ENCODE measurements at regions not wholly inside any gene's neighbourhood (a gene's known extent, or its start where the extent isn't known, plus 50 kb on each side); places are given as distances from the start of the nearest gene placed in this dataset.

DNA sequence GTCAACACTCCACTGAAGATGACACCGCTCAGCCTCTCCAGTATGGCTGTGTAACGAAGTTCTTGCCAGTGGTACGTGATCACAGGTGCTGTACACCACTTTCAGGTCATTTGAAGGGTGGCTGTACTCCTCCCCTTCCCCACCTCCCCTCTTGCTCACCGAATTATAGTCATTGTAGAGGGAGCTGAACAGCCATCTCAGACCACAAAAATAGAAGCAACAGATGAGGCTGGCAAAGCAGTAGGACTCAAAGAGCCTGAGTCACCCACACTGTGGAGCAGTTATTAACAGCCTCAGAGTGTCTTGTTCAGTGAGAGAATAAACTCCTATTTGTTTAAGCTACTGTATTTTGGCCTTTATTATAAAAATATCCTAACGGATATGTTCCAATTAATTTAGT lies 192.5 kb upstream of the MCHR2 start:
- TF ChIP-seq CTCF (IDR thresholded peaks at IDR 0.05; ENCODE audit: low read depth, low read length, missing control alignments), result no peak
- no peak for DNase-seq (ENCODE audit: extremely low read depth, low read depth)
- H3K4me3 ChIP-seq (replicated peaks; ENCODE audit: low read depth, low read length), result no peak overlapping the region

DNA sequence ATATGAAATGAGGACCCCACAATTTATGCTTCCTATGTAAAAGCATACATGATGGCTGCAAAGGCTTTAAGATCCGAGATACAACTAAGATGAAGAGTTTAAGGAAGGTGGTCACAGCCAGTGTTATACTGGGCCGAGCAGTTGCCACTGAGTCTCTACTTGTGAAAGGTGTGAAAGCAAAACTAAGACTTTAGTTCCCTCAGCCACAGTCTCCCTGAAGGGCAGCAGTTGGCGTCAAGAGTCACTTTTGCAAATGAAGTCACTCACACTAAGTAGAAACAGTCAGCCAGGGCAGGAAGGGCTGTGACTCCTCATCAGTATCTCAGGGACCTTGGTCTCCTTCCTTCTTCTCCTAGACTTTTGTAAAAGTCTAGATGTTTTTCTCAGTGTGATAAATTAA lies 191.6 kb upstream of the MCHR2 start:
- no peak overlapping the region for H3K4me3 ChIP-seq (replicated peaks; ENCODE audit: low read depth, low read length)
- no peak for DNase-seq (ENCODE audit: extremely low read depth, low read depth)
- no peak for TF ChIP-seq CTCF (IDR thresholded peaks at IDR 0.05; ENCODE audit: low read depth, low read length, missing control alignments)

GRCh38 chr6:100184473-100184872 lies 190.4 kb upstream of the MCHR2 start:
- H3K4me3 ChIP-seq (replicated peaks; ENCODE audit: low read depth, low read length), result no peak overlapping the region
- no peak for DNase-seq (ENCODE audit: extremely low read depth, low read depth)
- TF ChIP-seq CTCF (IDR thresholded peaks at IDR 0.05; ENCODE audit: low read depth, low read length, missing control alignments), result no peak

DNA sequence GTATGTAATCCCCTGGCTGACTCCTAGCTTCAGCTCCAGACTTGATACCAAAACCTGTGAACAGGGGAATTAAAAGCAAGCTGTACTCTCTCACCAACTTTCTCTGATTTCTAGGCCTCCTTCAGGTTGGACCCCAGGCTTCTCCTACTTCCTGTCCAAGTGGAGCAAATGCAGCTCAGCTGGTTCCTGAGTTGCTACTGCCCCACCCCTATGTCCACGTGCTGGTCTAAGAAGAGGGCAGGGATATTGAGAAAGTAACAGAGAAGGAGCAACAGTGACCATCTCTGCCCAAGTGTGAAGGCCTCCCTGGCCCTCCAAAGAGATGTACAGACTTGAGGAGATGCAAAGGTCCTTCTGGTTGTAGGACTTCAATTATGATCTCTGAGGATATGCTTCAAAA lies 188.3 kb upstream of the MCHR2 start:
- DNase-seq (ENCODE audit: extremely low read depth, low read depth), result no peak
- no peak overlapping the region for H3K4me3 ChIP-seq (replicated peaks; ENCODE audit: low read depth, low read length)
- TF ChIP-seq CTCF (IDR thresholded peaks at IDR 0.05; ENCODE audit: low read depth, low read length, missing control alignments), result no peak

GRCh38 chr6:100181309-100181708 lies 187.3 kb upstream of the MCHR2 start:
- no peak for DNase-seq (ENCODE audit: extremely low read depth, low read depth)
- TF ChIP-seq CTCF (IDR thresholded peaks at IDR 0.05; ENCODE audit: low read depth, low read length, missing control alignments), result no peak

DNA sequence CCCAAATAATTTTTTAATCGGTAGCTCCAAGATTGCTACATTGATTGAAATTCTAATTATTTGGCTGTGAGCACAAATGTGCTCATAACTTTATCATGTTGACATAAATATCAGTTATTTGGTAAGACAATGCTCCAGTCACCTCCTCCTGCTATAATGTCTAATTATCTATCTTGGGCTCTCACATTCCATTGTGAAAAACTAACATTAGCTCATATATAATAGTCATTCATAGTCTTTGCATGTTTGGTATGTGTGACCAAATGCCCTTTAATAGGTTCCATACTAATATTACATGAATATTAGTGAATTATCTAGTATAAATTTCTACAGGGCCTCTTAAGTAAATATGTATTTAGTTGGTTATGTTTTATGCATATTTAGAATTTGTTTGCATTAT lies 185.6 kb upstream of the MCHR2 start:
- DNase-seq (ENCODE audit: extremely low read depth, low read depth), result no peak
- TF ChIP-seq CTCF (IDR thresholded peaks at IDR 0.05; ENCODE audit: low read depth, low read length, missing control alignments), result no peak
- no peak overlapping the region for H3K4me3 ChIP-seq (replicated peaks; ENCODE audit: low read depth, low read length)

More at GRCh38 chr6:100181309-100181708, 187.3 kb upstream of the MCHR2 start:
- no peak overlapping the region for H3K4me3 ChIP-seq (replicated peaks; ENCODE audit: low read depth, low read length)

- no peak for DNase-seq (ENCODE audit: extremely low read depth, low read depth)
- TF ChIP-seq CTCF (IDR thresholded peaks at IDR 0.05; ENCODE audit: low read depth, low read length, missing control alignments), result no peak
- H3K4me3 ChIP-seq (replicated peaks; ENCODE audit: low read depth, low read length), result no peak overlapping the region
Measured at GRCh38 chr6:100177956-100178355, 183.9 kb upstream of the MCHR2 start.

All from HFF-Myc (cell line).